Sigmoid colon (tissue), 6 donors: ENCODE measurements at regions not wholly inside any gene's neighbourhood (a gene's known extent, or its start where the extent isn't known, plus 50 kb on each side); places are given as distances from the start of the nearest gene placed in this dataset.
"Not testable (repeated sequence)": the region's sequence is repeated elsewhere in the genome, so short reads cannot be mapped to it uniquely, and the experiment has no call there.

Experiments used
- DNase-seq: peaks from one replicate; pipeline ENCODE4 v3.0.0-alpha.2; 2019
- H3K27ac ChIP-seq, 4 donors: fragments of 200-600 bp; sonication (generic); one replicate each; pipeline ENCODE4 v1.5.1; 2016 to 2019; ENCODE audit warnings: mild to moderate bottlenecking in 1 of 4
- H3K27me3 ChIP-seq, 3 donors: fragments of 200-600 bp; sonication (generic); one replicate each; pipeline ENCODE4 v1.5.1; 2019; ENCODE audit warnings: mild to moderate bottlenecking in 1 of 3
- H3K36me3 ChIP-seq, 4 donors: fragments of 200-600 bp; sonication (generic); one replicate each; pipeline ENCODE4 v1.5.1; 2016 to 2019
- H3K4me1 ChIP-seq, 4 donors: fragments of 200-600 bp; sonication (generic); one replicate each; pipeline ENCODE4 v1.5.1; 2017 to 2019
- H3K4me3 ChIP-seq, 4 donors: fragments of 200-600 bp; sonication (generic); one replicate each; pipeline ENCODE4 v1.5.1; 2017 to 2019; ENCODE audit warnings: mild to moderate bottlenecking in 2 of 4, moderate library complexity in 1 of 4
- H3K9me3 ChIP-seq, 4 donors: fragments of 200-600 bp in 3 of 4; sonication (generic) in 3 of 4; one replicate each; pipeline versions ENCODE4 v1.5.1 to v1.6.1; 2013 to 2019
- CTCF ChIP-seq, 4 experiments: fragments of 450-650 bp in 3 of 4; fragments of 200-600 bp in 1 of 4; IDR thresholded peaks; one replicate each; pipeline ENCODE4 v1.5.1; 2016 to 2019; ENCODE audit warnings: antibody characterized with exemption in 4 of 4, mild to moderate bottlenecking in 3 of 4, moderate library complexity in 2 of 4
- EP300 ChIP-seq, 4 donors: sonication (generic); formaldehyde crosslinking; IDR thresholded peaks; one replicate each; pipeline ENCODE4 v1.6.1; 2017; ENCODE audit warnings: antibody characterized with exemption in 4 of 4
- POLR2A ChIP-seq, 2 donors: fragments of 450-650 bp; IDR thresholded peaks; one replicate each; pipeline ENCODE4 v1.6.1; 2016; ENCODE audit warnings: antibody characterized with exemption in 2 of 2, mild to moderate bottlenecking in 2 of 2, moderate library complexity in 2 of 2
- POLR2AphosphoS5 ChIP-seq, 4 donors: sonication (generic); formaldehyde crosslinking; IDR thresholded peaks; one replicate each; pipeline ENCODE4 v1.6.1; 2017; ENCODE audit warnings: antibody characterized with exemption in 4 of 4
- WGBS, 2 donors: extraction: QIAGEN DNeasy Blood & Tissue Kit; methylation state at CpG; one replicate each; pipeline ENCODE4 v1.1.7; 2013; 5-methylcytosine and 5-hydroxymethylcytosine counted together
- intact Hi-C: fragments of 100-400 bp; cut with DNase I; formaldehyde crosslinking; loops from one replicate; pipeline ENCODE4 v1.15.1; 2023
- donor health status: healthy with polysubstance abuse.
- donor health status: healthy.

GRCh38 chr2:65974067-65974723 lies 460.7 kb upstream of the MEIS1 start:
- intact Hi-C loops, result no loop called here
- Histone ChIP-seq H3K36me3 (no peaks in the 10 kb centered on the region), H3K4me3 (no peak overlapping the region), H3K9me3 (no peaks in the 10 kb centered on the region), H3K27me3 (no peaks in the 10 kb centered on the region), H3K27ac (no peak overlapping the region), H3K4me1 (no peaks in the 10 kb centered on the region)
- 82 to 93% methylated on average over 3 of the region's 3 CpGs for WGBS, 2 donors
- DNase-seq, result no peak
- TF ChIP-seq POLR2A (IDR thresholded peaks at IDR 0.05) (no peak), POLR2AphosphoS5 (IDR thresholded peaks at IDR 0.05) (no peak), CTCF (IDR thresholded peaks at IDR 0.05) (no peak), EP300 (IDR thresholded peaks at IDR 0.05) (no peak)

- TF ChIP-seq EP300 (IDR thresholded peaks at IDR 0.05) (no peak), CTCF (IDR thresholded peaks at IDR 0.05) (no peak), POLR2A (IDR thresholded peaks at IDR 0.05) (no peak), POLR2AphosphoS5 (IDR thresholded peaks at IDR 0.05) (no peak)
- Histone ChIP-seq H3K27ac (no peak overlapping the region), H3K4me1 (no peaks in the 10 kb centered on the region), H3K4me3 (no peak overlapping the region), H3K36me3 (no peaks in the 10 kb centered on the region), H3K9me3 (no peaks in the 10 kb centered on the region), H3K27me3 (no peaks in the 10 kb centered on the region)
- 19 to 45% methylated on average over 3 of the region's 3 CpGs for WGBS, 2 donors
- DNase-seq, result no peak
- intact Hi-C loops, result no loop called here
Observed at GRCh38 chr2:65969161-65969560, 465.8 kb upstream of the MEIS1 start.

- intact Hi-C loops, H3K9me3 ChIP-seq, DNase-seq, H3K4me1 ChIP-seq, H3K36me3 ChIP-seq, H3K27ac ChIP-seq, H3K27me3 ChIP-seq, H3K4me3 ChIP-seq: not testable (repeated sequence)
- 38% methylated on average over 2 of the region's 5 CpGs; no CpG with 5 or more reads in 1 of the 2 donors for WGBS, 2 donors
Observed at GRCh38 chr2:65963303-65963702, 471.6 kb upstream of the MEIS1 start.

GRCh38 chr2:65960953-65961352 lies 474.0 kb upstream of the MEIS1 start:
- Histone ChIP-seq H3K27me3 (no peaks in the 10 kb centered on the region), H3K27ac (no peak overlapping the region), H3K4me3 (no peak overlapping the region), H3K4me1 (no peaks in the 10 kb centered on the region), H3K9me3 (no peaks in the 10 kb centered on the region), H3K36me3 (no peaks in the 10 kb centered on the region)
- no peak for DNase-seq
- intact Hi-C loops, result no loop called here
- WGBS, 2 donors, result 61 to 74% methylated on average over 4 of the region's 4 CpGs
- no peak for TF ChIP-seq POLR2AphosphoS5 (IDR thresholded peaks at IDR 0.05)
- no peak for TF ChIP-seq CTCF (IDR thresholded peaks at IDR 0.05)
- TF ChIP-seq EP300 (IDR thresholded peaks at IDR 0.05), result no peak
- no peak for TF ChIP-seq POLR2A (IDR thresholded peaks at IDR 0.05)

GRCh38 chr2:65957886-65958285 lies 477.0 kb upstream of the MEIS1 start:
- Histone ChIP-seq H3K27ac (no peak overlapping the region), H3K9me3 (no peaks in the 10 kb centered on the region), H3K27me3 (no peaks in the 10 kb centered on the region), H3K4me3 (no peak overlapping the region), H3K4me1 (no peaks in the 10 kb centered on the region), H3K36me3 (no peaks in the 10 kb centered on the region)
- DNase-seq, result no peak
- 69 to 70% methylated on average over 5 of the region's 5 CpGs for WGBS, 2 donors
- no peak for TF ChIP-seq CTCF (IDR thresholded peaks at IDR 0.05)
- no peak for TF ChIP-seq POLR2A (IDR thresholded peaks at IDR 0.05)
- no peak for TF ChIP-seq POLR2AphosphoS5 (IDR thresholded peaks at IDR 0.05)
- TF ChIP-seq EP300 (IDR thresholded peaks at IDR 0.05), result no peak
- intact Hi-C loops, result loop anchor here (2.0 kb wide), 1 partner anchor 13 kb away; no protein-coding TSS in a partner anchor
